ENCODE measurements at regions not wholly inside any gene's neighbourhood (a gene's known extent, or its start where the extent isn't known, plus 50 kb on each side); places are given as distances from the start of the nearest gene placed in this dataset.

GRCh38 chr6:79864421-79864820, 82.9 kb downstream of the ELOVL4 start:
- intact Hi-C loops (cut with DNase I), result no loop called here
- DNase-seq (no peak), ATAC-seq (no peak)

- intact Hi-C loops (cut with DNase I), result no loop called here
- no peak for ATAC-seq
- no peak for DNase-seq
These were observed 83.4 kb downstream of the ELOVL4 start for GRCh38 chr6:79864001-79864400.

GRCh38 chr6:79863566-79863965, 83.8 kb downstream of the ELOVL4 start:
- ATAC-seq, result no peak
- DNase-seq, result no peak
- intact Hi-C loops (cut with DNase I), result no loop called here

GRCh38 chr6:79862711-79863110, 84.6 kb downstream of the ELOVL4 start:
- DNase-seq, result no peak
- ATAC-seq, result no peak
- intact Hi-C loops (cut with DNase I), result no loop called here

GRCh38 chr6:79862126-79862525, 85.2 kb downstream of the ELOVL4 start:
- DNase-seq (no peak), ATAC-seq (no peak)
- intact Hi-C loops (cut with DNase I), result no loop called here

- intact Hi-C loops (cut with DNase I), result no loop called here
- DNase-seq (no peak), ATAC-seq (no peak)
These were observed 86.3 kb downstream of the ELOVL4 start for GRCh38 chr6:79861023-79861422.

- intact Hi-C loops (cut with DNase I), result no loop called here
- no peak for ATAC-seq
- DNase-seq, result no peak
These were observed 99.9 kb downstream of the ELOVL4 start for GRCh38 chr6:79847426-79847825.

GRCh38 chr6:79842376-79843040, 104.8 kb downstream of the ELOVL4 start:
- intact Hi-C loops (cut with DNase I), result no loop called here
- no peak for ATAC-seq
- no peak for DNase-seq

GRCh38 chr6:79841577-79842375, 105.6 kb downstream of the ELOVL4 start:
- DNase-seq, result no peak
- ATAC-seq, result no peak
- intact Hi-C loops (cut with DNase I), result no loop called here

- intact Hi-C loops (cut with DNase I), result no loop called here
- no peak for ATAC-seq
- DNase-seq, result no peak
These were observed 108.5 kb downstream of the ELOVL4 start for GRCh38 chr6:79838851-79839250.

GRCh38 chr6:79833964-79834284, 113.4 kb downstream of the ELOVL4 start:
- no peak for DNase-seq
- ATAC-seq, result no peak
- intact Hi-C loops (cut with DNase I), result no loop called here

GRCh38 chr6:79833264-79833963, 113.9 kb downstream of the ELOVL4 start:
- intact Hi-C loops (cut with DNase I), result no loop called here
- DNase-seq, result no peak

GRCh38 chr6:79832723-79833122, 114.6 kb downstream of the ELOVL4 start:
- intact Hi-C loops (cut with DNase I), result no loop called here
- ATAC-seq, result no peak
- DNase-seq, result no peak

More at GRCh38 chr6:79833264-79833963, 113.9 kb downstream of the ELOVL4 start:
- no peak for ATAC-seq

GRCh38 chr6:79824202-79824601, 123.2 kb downstream of the ELOVL4 start:
- intact Hi-C loops (cut with DNase I), result no loop called here
- no peak for ATAC-seq

GRCh38 chr6:79821859-79822258, 125.5 kb downstream of the ELOVL4 start:
- peak in 1 of 2 donors; percentile 49 for ATAC-seq
- no peak for DNase-seq
- intact Hi-C loops (cut with DNase I), result no loop called here

More at GRCh38 chr6:79824202-79824601, 123.2 kb downstream of the ELOVL4 start:
- no peak for DNase-seq

GRCh38 chr6:79818471-79818870, 128.9 kb downstream of the ELOVL4 start:
- DNase-seq, result no peak
- no peak for ATAC-seq
- intact Hi-C loops (cut with DNase I), result no loop called here

GRCh38 chr6:79814940-79815339, 132.4 kb downstream of the ELOVL4 start:
- intact Hi-C loops (cut with DNase I), result loop anchor here in 1 of 2 donors (1.0 to 2.0 kb wide), 2 partner anchors 37 to 244 kb away; no protein-coding TSS in a partner anchor
- DNase-seq (no peak), ATAC-seq (no peak)

- intact Hi-C loops (cut with DNase I), result loop anchor here in 1 of 2 donors (1.0 to 2.0 kb wide), 2 partner anchors 36 to 243 kb away; no protein-coding TSS in a partner anchor
- ATAC-seq (peak; percentile 56 to 88), DNase-seq (peak; percentile 75)
These were observed 133.3 kb downstream of the ELOVL4 start for GRCh38 chr6:79813854-79814709.

GRCh38 chr6:79813143-79813850, 134.1 kb downstream of the ELOVL4 start:
- ATAC-seq (no peak), DNase-seq (no peak)
- intact Hi-C loops (cut with DNase I), result no loop called here
